ENCODE measurements at regions not wholly inside any gene's neighbourhood (a gene's known extent, or its start where the extent isn't known, plus 50 kb on each side); places are given as distances from the start of the nearest gene placed in this dataset.
A peak's percentile ranks its signal among the peaks of the same experiment; 100 is the strongest.

DNA sequence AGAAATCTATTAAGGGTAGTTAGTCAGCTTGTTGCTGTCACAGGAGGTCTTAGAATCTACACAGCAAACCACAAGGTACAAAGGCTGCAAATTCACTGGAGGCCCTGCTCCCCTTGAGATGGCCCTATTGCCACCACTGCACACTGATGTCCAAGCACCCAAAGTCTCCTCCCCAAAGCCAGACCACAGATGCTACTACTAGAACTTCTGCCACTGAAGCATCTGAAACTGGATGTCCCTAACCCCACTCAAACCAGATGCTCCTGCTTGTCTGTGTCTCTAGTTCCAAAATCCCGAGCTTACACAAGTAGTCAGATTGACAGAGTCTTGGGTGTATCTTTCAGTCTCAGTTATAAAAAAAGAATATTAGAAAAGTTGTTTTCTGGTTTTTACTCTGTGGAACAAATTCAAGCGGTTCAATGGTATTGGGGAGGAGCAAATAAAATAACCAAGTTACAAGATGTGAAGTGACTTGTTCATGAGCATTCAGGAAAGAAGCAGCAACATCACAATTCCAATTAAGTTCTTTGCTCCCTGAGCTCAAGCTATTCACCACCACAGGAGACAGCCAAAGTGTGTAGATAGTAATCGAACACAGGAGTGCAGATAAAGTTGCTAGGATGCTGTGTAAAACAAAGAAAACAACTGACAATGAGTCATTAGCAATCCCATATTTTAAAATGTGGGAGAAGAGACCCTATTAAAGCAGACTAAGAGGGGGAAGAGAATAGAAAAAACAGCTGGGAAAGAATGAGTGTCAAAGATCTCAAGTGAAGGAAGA lies 352.3 kb downstream of the PDGFC start:
- Histone ChIP-seq H3K4me3 (ENCODE audit: low read length) (no peak overlapping the region), H3K27me3 (ENCODE audit: control insufficient read depth, insufficient read depth) (no peaks in the 10 kb centered on the region), H3K27ac (ENCODE audit: low read length) (no peak overlapping the region), H3K9me3 (ENCODE audit: control insufficient read depth, low read length) (no peaks in the 10 kb centered on the region), H3K4me1 (ENCODE audit: control insufficient read depth, insufficient read depth, low read length) (no peaks in the 10 kb centered on the region)
- 75% methylated on average over 3 of the region's 3 CpGs for WGBS
- intact Hi-C loops (cut with DNase I), result no loop called here
- no peak for DNase-seq
- ATAC-seq, result no peak

DNA sequence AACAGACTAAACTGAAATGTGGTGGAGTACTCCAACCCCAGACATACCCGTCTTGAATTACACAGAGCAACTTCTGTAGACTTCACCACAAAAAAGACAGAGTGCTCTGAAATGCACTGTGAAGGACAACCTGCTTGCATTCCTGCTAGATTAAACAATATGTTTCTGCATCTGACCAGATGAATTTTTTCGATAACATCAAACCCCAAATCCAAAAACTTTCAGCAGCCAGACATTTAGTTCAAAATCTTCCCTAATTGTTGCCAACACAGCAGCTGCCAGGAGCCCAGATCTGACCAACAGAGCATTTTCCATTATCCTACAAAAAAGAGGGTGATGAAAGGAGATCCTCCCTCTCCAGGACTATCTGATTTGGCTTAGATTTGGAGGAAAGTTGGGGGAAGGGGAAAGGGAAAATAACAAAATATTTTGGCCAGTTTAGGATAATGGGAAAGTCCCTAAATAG lies 356.5 kb downstream of the PDGFC start:
- Histone ChIP-seq H3K9me3 (ENCODE audit: control insufficient read depth, low read length) (no peaks in the 10 kb centered on the region), H3K27me3 (ENCODE audit: control insufficient read depth, insufficient read depth) (no peaks in the 10 kb centered on the region), H3K4me1 (ENCODE audit: control insufficient read depth, insufficient read depth, low read length) (no peaks in the 10 kb centered on the region), H3K4me3 (ENCODE audit: low read length) (no peak overlapping the region), H3K27ac (ENCODE audit: low read length) (no peak overlapping the region)
- ATAC-seq (no peak), DNase-seq (no peak)
- intact Hi-C loops (cut with DNase I), result no loop called here
- 25% methylated on average over 2 of the region's 2 CpGs for WGBS

DNA sequence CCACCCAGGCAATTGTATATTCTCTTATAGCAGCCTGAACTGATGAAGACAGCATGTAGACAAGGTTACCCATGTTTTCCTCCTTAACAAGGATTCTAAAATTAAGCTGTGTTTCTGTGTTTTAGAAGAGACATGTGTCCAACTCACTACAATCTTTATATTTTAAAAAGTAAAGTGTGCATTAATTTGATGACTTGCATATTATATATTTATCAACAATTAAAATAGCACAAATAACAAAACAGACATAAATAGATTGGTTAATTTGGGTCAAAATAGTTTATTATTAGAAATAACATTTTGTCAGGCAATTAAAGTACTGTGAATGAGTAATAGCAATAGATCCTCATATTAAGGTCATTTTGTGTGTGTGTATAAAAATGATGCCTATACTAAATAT lies 357.1 kb downstream of the PDGFC start:
- intact Hi-C loops (cut with DNase I), result no loop called here
- H3K9me3 ChIP-seq (ENCODE audit: control insufficient read depth, low read length), result no peaks in the 10 kb centered on the region
- H3K27ac ChIP-seq (ENCODE audit: low read length), result no peak overlapping the region
- peaks cover under 1% of the 10 kb centered on the region for H3K4me1 ChIP-seq (ENCODE audit: control insufficient read depth, insufficient read depth, low read length)
- H3K27me3 ChIP-seq (ENCODE audit: control insufficient read depth, insufficient read depth), result no peaks in the 10 kb centered on the region
- H3K4me3 ChIP-seq (ENCODE audit: low read length), result no peak overlapping the region
- no peak for ATAC-seq
- DNase-seq, result no peak

DNA sequence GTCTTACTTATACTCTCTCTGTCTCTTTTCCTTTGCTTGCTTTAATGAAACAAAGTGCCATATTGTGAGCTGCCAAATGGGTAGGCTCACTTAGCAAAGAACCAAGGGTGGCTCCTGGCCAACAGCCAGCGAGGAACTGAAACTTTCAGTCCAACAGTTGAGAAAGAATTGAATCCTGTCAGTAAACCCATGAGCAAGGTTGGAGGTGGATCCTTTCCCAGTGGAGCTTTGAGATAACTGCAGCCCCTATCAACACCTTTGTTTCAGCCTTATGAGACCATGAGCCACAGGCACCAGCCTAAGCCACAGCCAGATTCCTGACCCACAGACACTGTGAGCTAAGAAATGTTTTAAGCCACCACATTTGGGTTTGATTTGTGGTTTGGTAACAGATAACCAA lies 362.2 kb downstream of the PDGFC start:
- intact Hi-C loops (cut with DNase I), result no loop called here
- Histone ChIP-seq H3K4me1 (ENCODE audit: control insufficient read depth, insufficient read depth, low read length) (peaks cover 2% of the 10 kb centered on the region), H3K4me3 (ENCODE audit: low read length) (no peak overlapping the region), H3K9me3 (ENCODE audit: control insufficient read depth, low read length) (no peaks in the 10 kb centered on the region), H3K27me3 (ENCODE audit: control insufficient read depth, insufficient read depth) (no peaks in the 10 kb centered on the region), H3K27ac (ENCODE audit: low read length) (no peak overlapping the region)
- 76% methylated on average over 1 of the region's 1 CpG for WGBS
- ATAC-seq (no peak), DNase-seq (peak; percentile 26 to 72 (median 41))

DNA sequence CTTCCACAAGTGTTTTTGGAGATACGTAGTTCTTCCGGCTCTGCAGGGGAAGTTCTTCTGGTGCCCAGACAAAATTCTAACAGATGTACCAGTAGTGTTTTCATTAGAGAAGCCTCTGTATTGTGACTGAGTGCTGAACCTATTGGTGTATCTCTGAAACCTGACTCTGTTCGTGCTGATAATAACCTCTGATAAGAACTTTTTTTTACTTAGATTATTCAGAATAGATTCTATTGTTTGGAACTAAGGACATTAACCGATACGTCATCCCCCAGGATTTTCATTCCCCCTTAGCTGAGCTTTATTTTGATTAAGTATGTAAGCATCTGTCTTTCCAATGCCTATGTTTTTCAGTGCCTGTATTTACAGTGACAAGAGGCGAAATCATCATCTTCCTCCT lies 362.9 kb downstream of the PDGFC start:
- ATAC-seq, result no peak
- intact Hi-C loops (cut with DNase I), result no loop called here
- whole genome bisulfite sequencing, result 54% methylated on average over 6 of the region's 6 CpGs
- Histone ChIP-seq H3K4me3 (ENCODE audit: low read length) (no peak overlapping the region), H3K9me3 (ENCODE audit: control insufficient read depth, low read length) (no peaks in the 10 kb centered on the region), H3K27me3 (ENCODE audit: control insufficient read depth, insufficient read depth) (no peaks in the 10 kb centered on the region), H3K27ac (ENCODE audit: low read length) (no peak overlapping the region), H3K4me1 (ENCODE audit: control insufficient read depth, insufficient read depth, low read length) (peaks cover 2% of the 10 kb centered on the region)
- DNase-seq, result no peak

DNA sequence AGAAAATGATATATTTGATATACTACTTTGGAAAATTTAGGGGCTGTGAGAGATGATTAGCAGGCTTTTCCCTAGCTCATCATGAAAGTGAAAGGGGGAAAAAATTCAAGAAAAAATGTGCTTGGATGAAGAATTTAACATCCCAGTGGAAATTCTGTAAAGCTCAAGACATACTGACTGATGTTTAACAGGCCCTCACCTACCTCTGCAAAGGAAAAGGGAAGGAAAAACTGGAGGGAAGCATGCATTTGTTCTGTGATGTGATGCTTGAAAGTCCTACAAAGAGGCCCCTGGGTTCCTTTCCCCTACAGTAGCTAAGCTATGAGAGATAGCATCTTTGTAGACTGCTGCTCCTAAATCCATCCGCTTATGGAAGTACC lies 364.1 kb downstream of the PDGFC start:
- Histone ChIP-seq H3K27me3 (ENCODE audit: control insufficient read depth, insufficient read depth) (no peaks in the 10 kb centered on the region), H3K9me3 (ENCODE audit: control insufficient read depth, low read length) (no peaks in the 10 kb centered on the region), H3K27ac (ENCODE audit: low read length) (no peak overlapping the region), H3K4me1 (ENCODE audit: control insufficient read depth, insufficient read depth, low read length) (peaks cover 2% of the 10 kb centered on the region), H3K4me3 (ENCODE audit: low read length) (no peak overlapping the region)
- intact Hi-C loops (cut with DNase I), result no loop called here
- DNase-seq (no peak), ATAC-seq (no peak)
- 88% methylated on average over 1 of the region's 1 CpG for WGBS

DNA sequence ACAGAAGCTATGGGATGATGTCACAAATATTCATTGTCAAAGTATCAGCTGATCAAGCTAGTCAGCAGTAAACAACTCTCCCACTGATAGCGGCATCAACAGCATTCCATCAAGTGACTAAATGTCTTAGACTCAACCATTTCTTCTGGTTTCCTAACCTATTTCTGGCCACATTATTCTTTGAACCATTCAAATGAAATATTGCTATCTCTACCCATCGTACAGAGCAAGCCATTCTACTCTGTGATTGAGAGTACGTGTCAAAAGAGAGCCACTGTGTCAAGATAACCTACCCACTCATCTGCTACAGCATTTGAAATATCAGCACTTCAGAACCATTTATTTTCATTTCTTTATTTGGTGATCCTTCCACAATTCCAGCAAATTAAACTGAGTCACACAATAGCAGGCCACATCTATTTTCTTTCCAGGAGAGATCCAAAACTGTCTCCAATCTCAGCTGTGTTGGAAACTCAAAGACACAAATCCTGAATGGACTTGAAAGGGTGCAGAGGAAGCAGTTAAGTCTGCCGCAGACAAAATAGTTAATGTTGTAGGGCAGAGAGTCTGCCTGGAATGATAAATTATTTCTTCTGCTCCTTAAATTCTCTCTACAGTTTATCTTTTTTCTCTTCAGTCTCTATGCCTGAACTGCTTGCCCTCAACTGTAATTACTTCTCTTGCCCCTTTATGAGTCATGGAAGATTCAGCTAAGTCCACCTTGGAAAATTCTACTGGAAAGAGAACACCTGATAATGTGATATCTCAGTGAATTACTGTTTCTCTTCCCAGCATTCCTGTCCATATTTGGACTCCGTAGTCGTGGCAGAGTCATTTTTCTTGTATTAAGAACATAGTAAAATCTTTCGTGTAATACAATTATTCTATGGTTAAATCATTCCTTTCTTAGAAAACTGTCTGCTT lies 364.8 kb downstream of the PDGFC start:
- no peak overlapping the region for H3K27ac ChIP-seq (ENCODE audit: low read length)
- no peaks in the 10 kb centered on the region for H3K9me3 ChIP-seq (ENCODE audit: control insufficient read depth, low read length)
- WGBS, result 58% methylated on average over 7 of the region's 7 CpGs
- H3K4me1 ChIP-seq (ENCODE audit: control insufficient read depth, insufficient read depth, low read length), result peaks cover 2% of the 10 kb centered on the region
- ATAC-seq (no peak), DNase-seq (no peak)
- intact Hi-C loops (cut with DNase I), result no loop called here
- H3K27me3 ChIP-seq (ENCODE audit: control insufficient read depth, insufficient read depth), result no peaks in the 10 kb centered on the region
- no peak overlapping the region for H3K4me3 ChIP-seq (ENCODE audit: low read length)

DNA sequence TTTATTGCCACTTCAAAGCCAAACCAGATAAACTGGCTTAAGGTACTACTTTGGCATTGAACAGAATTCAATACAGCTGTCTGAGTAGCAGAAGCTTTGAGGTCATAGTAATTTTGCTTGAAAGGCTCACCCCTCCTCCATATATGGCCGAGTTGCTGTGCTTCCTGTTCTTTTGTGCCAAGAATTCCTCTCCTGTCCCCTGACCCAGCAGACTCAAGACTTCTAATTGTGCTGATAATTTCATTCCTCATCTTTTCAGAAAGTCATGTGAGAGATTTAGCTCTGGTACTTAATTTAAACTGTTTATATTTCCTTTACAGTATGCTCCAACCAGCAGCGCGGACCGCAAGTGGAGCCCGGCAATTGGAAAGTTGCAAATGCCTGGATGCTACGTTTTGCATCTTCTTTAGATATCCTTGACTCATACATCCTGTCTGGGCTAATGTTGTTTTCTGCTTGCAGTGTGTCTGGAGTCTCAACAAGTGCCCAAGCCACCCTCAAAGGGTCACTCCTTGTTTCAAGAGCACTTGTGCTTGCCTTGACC lies 373.4 kb downstream of the PDGFC start:
- ATAC-seq (peak; percentile 36 to 45), DNase-seq (peak in 1 of 3 donors; percentile 41)
- Histone ChIP-seq H3K27me3 (ENCODE audit: control insufficient read depth, insufficient read depth) (no peaks in the 10 kb centered on the region), H3K4me1 (ENCODE audit: control insufficient read depth, insufficient read depth, low read length) (no peaks in the 10 kb centered on the region), H3K27ac (ENCODE audit: low read length) (no peak overlapping the region), H3K9me3 (ENCODE audit: control insufficient read depth, low read length) (no peaks in the 10 kb centered on the region), H3K4me3 (ENCODE audit: low read length) (no peak overlapping the region)
- intact Hi-C loops (cut with DNase I), result no loop called here
- 40% methylated on average over 6 of the region's 6 CpGs for WGBS

DNA sequence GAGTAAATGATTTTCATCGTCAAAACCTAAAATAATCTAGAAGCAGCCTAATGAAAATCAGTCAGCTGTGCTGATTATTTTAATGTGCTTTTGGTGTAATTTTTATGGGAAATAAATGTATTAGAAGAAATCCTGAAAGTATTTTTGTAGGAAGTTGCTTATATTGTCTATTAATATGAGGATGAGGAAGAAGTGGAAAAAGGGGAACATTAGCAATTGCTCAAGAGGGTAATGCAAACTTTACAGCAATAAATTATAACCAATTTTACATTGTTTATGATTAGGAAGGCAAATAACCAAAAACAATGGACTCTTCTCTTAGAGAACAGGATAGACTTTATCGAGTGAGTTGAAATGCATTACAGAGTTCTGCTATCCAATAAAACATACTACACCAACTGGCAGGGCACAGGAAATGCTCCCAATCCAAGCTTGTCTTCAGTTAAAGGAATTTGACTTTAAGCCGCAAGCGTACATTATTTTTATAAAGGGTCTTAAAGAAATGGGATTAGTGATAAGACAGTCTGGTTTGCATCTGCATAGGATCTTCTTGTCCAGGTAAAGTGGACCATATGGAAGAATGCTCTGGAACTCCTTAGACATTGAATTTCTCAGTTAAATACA lies 374.8 kb downstream of the PDGFC start:
- Histone ChIP-seq H3K4me1 (ENCODE audit: control insufficient read depth, insufficient read depth, low read length) (no peaks in the 10 kb centered on the region), H3K27me3 (ENCODE audit: control insufficient read depth, insufficient read depth) (no peaks in the 10 kb centered on the region), H3K4me3 (ENCODE audit: low read length) (no peak overlapping the region), H3K9me3 (ENCODE audit: control insufficient read depth, low read length) (no peaks in the 10 kb centered on the region), H3K27ac (ENCODE audit: low read length) (no peak overlapping the region)
- intact Hi-C loops (cut with DNase I), result no loop called here
- DNase-seq (no peak), ATAC-seq (no peak)
- 79% methylated on average over 4 of the region's 4 CpGs for WGBS

DNA sequence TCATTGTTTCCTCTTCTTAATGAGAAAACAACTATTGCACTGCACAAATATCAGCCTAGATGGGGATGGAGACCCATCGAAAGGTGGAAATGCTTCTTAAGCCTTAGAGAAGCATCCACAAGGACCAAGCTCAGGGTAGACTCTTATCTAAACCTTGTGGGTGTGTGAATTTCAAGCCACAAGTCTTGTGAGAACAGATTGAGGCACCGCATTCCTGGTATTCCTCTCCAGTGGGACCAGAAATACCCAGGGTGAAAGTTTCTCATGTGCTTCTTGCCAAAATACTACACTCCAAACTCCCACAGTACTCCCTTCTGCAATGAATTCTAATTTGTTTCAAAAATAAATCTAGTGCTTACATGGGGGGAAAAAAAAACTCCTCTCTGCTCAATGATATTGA lies 375.6 kb downstream of the PDGFC start:
- ATAC-seq (no peak), DNase-seq (no peak)
- WGBS, result 63% methylated on average over 2 of the region's 2 CpGs
- intact Hi-C loops (cut with DNase I), result no loop called here
- Histone ChIP-seq H3K27me3 (ENCODE audit: control insufficient read depth, insufficient read depth) (no peaks in the 10 kb centered on the region), H3K27ac (ENCODE audit: low read length) (no peak overlapping the region), H3K9me3 (ENCODE audit: control insufficient read depth, low read length) (no peaks in the 10 kb centered on the region), H3K4me3 (ENCODE audit: low read length) (no peak overlapping the region), H3K4me1 (ENCODE audit: control insufficient read depth, insufficient read depth, low read length) (no peaks in the 10 kb centered on the region)

DNA sequence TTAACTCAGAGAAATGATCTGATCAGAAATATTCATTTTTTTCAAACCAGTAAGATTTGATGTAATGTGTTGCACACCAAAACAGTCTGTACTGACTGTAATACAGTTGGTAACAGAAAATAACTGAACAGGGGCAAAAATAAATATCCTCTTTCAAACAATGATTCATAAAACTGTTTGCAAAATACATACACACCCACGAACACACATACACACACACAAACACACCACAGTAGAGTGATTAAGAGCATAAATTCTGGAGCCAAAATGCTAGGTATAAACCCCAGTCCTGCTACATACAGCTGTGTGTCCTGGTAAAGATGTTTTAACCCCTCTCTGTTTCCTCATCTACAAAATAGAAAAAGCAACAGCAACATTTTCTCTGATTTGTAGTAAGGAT lies 376.6 kb downstream of the PDGFC start:
- intact Hi-C loops (cut with DNase I), result no loop called here
- H3K9me3 ChIP-seq (ENCODE audit: control insufficient read depth, low read length), result no peaks in the 10 kb centered on the region
- no peaks in the 10 kb centered on the region for H3K4me1 ChIP-seq (ENCODE audit: control insufficient read depth, insufficient read depth, low read length)
- ATAC-seq, result no peak
- WGBS, result 52% methylated on average over 1 of the region's 1 CpG
- H3K4me3 ChIP-seq (ENCODE audit: low read length), result no peak overlapping the region
- no peak overlapping the region for H3K27ac ChIP-seq (ENCODE audit: low read length)
- no peaks in the 10 kb centered on the region for H3K27me3 ChIP-seq (ENCODE audit: control insufficient read depth, insufficient read depth)
- no peak for DNase-seq

All from right cardiac atrium (tissue), 5 donors.